SH-SY5Y (cell line): ENCODE measurements at regions not wholly inside any gene's neighbourhood (a gene's known extent, or its start where the extent isn't known, plus 50 kb on each side); places are given as distances from the start of the nearest gene placed in this dataset.

Source experiments
- GATA2 ChIP-seq: IDR thresholded peaks from 2 replicates; pipeline ENCODE4 v1.6.1; 2011; ENCODE audit warnings: mild to moderate bottlenecking, low read depth, low read length
- GATA3 ChIP-seq: IDR thresholded peaks from 2 replicates; pipeline ENCODE4 v1.6.1; 2011; ENCODE audit warnings: low read depth, mild to moderate bottlenecking, low read length, moderate library complexity

DNA sequence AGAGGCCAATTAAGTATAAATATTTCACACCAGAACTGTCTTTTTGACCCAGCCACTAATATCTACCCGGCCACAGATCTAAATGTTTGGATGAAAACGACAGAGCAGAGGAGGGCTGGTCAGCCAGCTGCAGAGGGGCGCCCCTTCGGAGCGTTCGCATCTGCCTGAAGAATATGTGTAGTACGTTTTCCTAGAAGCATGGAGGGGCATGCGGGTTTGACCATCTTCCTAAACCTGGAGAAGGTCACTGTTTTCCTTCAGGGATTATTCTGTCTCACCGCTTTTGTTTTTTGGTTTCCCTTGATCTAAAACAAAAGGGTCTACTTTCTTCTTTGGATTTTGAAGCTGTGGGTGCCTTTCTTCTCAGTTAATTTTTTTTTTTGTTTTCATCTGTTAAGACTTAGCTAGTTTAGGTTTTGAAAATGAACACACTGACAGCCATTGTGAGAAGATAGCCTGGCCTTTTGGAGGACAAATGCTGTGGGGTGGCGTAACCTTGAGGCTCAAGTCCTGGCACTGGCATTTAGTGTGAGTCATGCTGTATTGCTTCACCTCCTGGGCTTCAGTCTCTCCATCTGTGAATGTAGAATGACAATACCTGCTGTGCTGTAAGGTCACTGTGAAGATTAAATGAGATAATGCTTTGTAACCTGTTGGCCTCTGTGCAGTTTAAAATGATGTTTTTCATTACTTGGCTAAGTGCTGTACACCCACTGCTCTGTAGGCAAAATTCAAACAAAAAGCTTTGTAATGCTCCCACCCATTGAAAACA lies 74.1 kb upstream of the IRF2BP2 start:
- no peak for TF ChIP-seq GATA2
- TF ChIP-seq GATA3: no peak
